ENCODE measurements at regions not wholly inside any gene's neighbourhood (a gene's known extent, or its start where the extent isn't known, plus 50 kb on each side); places are given as distances from the start of the nearest gene placed in this dataset.

GRCh38 chr7:126378642-126379041 is 874.1 kb downstream of the GRM8 start:
- DNase-seq (no peak), ATAC-seq (ENCODE audit: poor library complexity) (no peak)
- intact Hi-C loops (cut with DNase I) = no loop called here

- intact Hi-C loops (cut with DNase I) = no loop called here
- no peak for DNase-seq
- ATAC-seq (ENCODE audit: poor library complexity) = no peak
Observed at GRCh38 chr7:126370038-126370668, 882.6 kb downstream of the GRM8 start.

GRCh38 chr7:126362746-126363145 is 890.0 kb downstream of the GRM8 start:
- intact Hi-C loops (cut with DNase I) = no loop called here
- DNase-seq (no peak), ATAC-seq (ENCODE audit: poor library complexity) (no peak)

- ATAC-seq (ENCODE audit: poor library complexity) = no peak
- intact Hi-C loops (cut with DNase I) = no loop called here
- no peak for DNase-seq
Observed at GRCh38 chr7:126361183-126361582, 891.6 kb downstream of the GRM8 start.

- intact Hi-C loops (cut with DNase I) = no loop called here
- no peak for DNase-seq
- ATAC-seq (ENCODE audit: poor library complexity) = no peak
Observed at GRCh38 chr7:126339813-126340212, 912.9 kb downstream of the GRM8 start.

GRCh38 chr7:126305671-126306070 is 947.1 kb downstream of the GRM8 start:
- DNase-seq = no peak
- no peak for ATAC-seq (ENCODE audit: poor library complexity)
- intact Hi-C loops (cut with DNase I) = no loop called here

- DNase-seq = no peak
- intact Hi-C loops (cut with DNase I) = no loop called here
- ATAC-seq (ENCODE audit: poor library complexity) = no peak
Observed at GRCh38 chr7:126303926-126304325, 948.8 kb downstream of the GRM8 start.

GRCh38 chr7:126302639-126303038 is 950.1 kb downstream of the GRM8 start:
- DNase-seq (no peak), ATAC-seq (ENCODE audit: poor library complexity) (no peak)
- intact Hi-C loops (cut with DNase I) = no loop called here

- no peak for ATAC-seq (ENCODE audit: poor library complexity)
- no peak for DNase-seq
- intact Hi-C loops (cut with DNase I) = no loop called here
Observed at GRCh38 chr7:126286317-126286716, 966.4 kb downstream of the GRM8 start.

- DNase-seq (no peak), ATAC-seq (ENCODE audit: poor library complexity) (no peak)
- intact Hi-C loops (cut with DNase I) = no loop called here
Observed at GRCh38 chr7:126236261-126236660, 1016.5 kb downstream of the GRM8 start.

- intact Hi-C loops (cut with DNase I) = no loop called here
Observed at GRCh38 chr7:126228356-126229061, 1024.2 kb downstream of the GRM8 start.

GRCh38 chr7:126227643-126228042 is 1025.1 kb downstream of the GRM8 start:
- DNase-seq (no peak), ATAC-seq (ENCODE audit: poor library complexity) (no peak)
- intact Hi-C loops (cut with DNase I) = no loop called here

More at GRCh38 chr7:126228356-126229061, 1024.2 kb downstream of the GRM8 start:
- DNase-seq (no peak), ATAC-seq (ENCODE audit: poor library complexity) (no peak)

- intact Hi-C loops (cut with DNase I) = no loop called here
- no peak for DNase-seq
- ATAC-seq (ENCODE audit: poor library complexity) = no peak
Observed at GRCh38 chr7:126227055-126227454, 1025.7 kb downstream of the GRM8 start.

- intact Hi-C loops (cut with DNase I) = no loop called here
- DNase-seq (no peak), ATAC-seq (ENCODE audit: poor library complexity) (no peak)
Observed at GRCh38 chr7:126223729-126224128, 1029.0 kb downstream of the GRM8 start.

GRCh38 chr7:126222782-126223181 is 1030.0 kb downstream of the GRM8 start:
- ATAC-seq (ENCODE audit: poor library complexity) = no peak
- no peak for DNase-seq
- intact Hi-C loops (cut with DNase I) = no loop called here

- ATAC-seq (ENCODE audit: poor library complexity) (no peak), DNase-seq (no peak)
- intact Hi-C loops (cut with DNase I) = no loop called here
Observed at GRCh38 chr7:126215785-126216184, 1037.0 kb downstream of the GRM8 start.

- DNase-seq (no peak), ATAC-seq (ENCODE audit: poor library complexity) (no peak)
- intact Hi-C loops (cut with DNase I) = no loop called here
Observed at GRCh38 chr7:126213876-126214275, 1038.9 kb downstream of the GRM8 start.

- DNase-seq = no peak
- intact Hi-C loops (cut with DNase I) = no loop called here
- ATAC-seq (ENCODE audit: poor library complexity) = no peak
Observed at GRCh38 chr7:126211875-126212274, 1040.9 kb downstream of the GRM8 start.

- DNase-seq (no peak), ATAC-seq (ENCODE audit: poor library complexity) (no peak)
- intact Hi-C loops (cut with DNase I) = no loop called here
Observed at GRCh38 chr7:126210707-126211106, 1042.0 kb downstream of the GRM8 start.

- intact Hi-C loops (cut with DNase I) = no loop called here
- ATAC-seq (ENCODE audit: poor library complexity) = no peak
- DNase-seq = no peak
Observed at GRCh38 chr7:126203185-126203584, 1049.6 kb downstream of the GRM8 start.

- ATAC-seq (ENCODE audit: poor library complexity) (no peak), DNase-seq (no peak)
Observed at GRCh38 chr7:126202177-126202576, 1050.6 kb downstream of the GRM8 start.

More at GRCh38 chr7:126202177-126202576, 1050.6 kb downstream of the GRM8 start:
- intact Hi-C loops (cut with DNase I) = no loop called here

All from Right ventricle myocardium superior (tissue), 1 donor.